ENCODE measurements at regions not wholly inside any gene's neighbourhood (a gene's known extent, or its start where the extent isn't known, plus 50 kb on each side); places are given as distances from the start of the nearest gene placed in this dataset.

DNA sequence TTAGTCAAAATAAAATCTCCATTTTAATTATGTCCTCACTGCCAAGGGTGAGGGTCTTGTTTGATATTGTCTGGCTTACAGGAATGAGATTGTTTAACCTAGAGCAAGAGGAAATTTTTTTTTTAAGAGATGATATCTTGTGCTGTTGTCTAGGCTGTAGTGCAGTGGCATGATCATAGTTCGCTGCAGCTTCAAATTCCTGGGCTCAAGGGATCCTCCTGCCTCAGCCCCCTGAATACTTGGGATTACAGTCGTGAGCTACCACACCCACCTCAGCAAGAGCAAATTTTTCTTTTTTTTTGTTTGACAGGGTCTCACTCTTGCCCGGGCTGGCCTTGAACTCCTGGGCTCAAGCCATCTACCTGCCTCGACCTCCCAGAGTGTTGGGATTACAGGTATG, 84.6 kb downstream of the DISP1 start:
- TF ChIP-seq POLR2A (IDR thresholded peaks at IDR 0.05; ENCODE audit: low read length) (no peak), GATA1 (IDR thresholded peaks at IDR 0.05; ENCODE audit: low read depth, low read length) (no peak)

Measured in erythroblast (primary cell).